ENCODE measurements at regions not wholly inside any gene's neighbourhood (a gene's known extent, or its start where the extent isn't known, plus 50 kb on each side); places are given as distances from the start of the nearest gene placed in this dataset.

GRCh38 chr9:27719711-27720110, 146.4 kb upstream of the C9orf72 start (continued):
- TF ChIP-seq, protein P1, sequence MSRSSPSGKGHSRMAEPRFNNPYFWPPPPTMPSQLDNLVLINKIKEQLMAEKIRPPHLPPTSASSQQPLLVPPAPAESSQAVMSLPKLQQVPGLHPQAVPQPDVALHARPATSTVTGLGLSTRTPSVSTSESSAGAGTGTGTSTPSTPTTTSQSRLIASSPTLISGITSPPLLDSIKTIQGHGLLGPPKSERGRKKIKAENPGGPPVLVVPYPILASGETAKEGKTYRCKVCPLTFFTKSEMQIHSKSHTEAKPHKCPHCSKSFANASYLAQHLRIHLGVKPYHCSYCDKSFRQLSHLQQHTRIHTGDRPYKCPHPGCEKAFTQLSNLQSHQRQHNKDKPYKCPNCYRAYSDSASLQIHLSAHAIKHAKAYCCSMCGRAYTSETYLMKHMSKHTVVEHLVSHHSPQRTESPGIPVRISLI (CRISPR knock-in tag; IDR thresholded peaks at IDR 0.05; ENCODE audit: borderline replicate concordance), result no peak
- TF ChIP-seq ZNF639 (CRISPR knock-in tag; conservative IDR thresholded peaks at IDR 0.05) (no peak), ZBTB33 (CRISPR knock-in tag; IDR thresholded peaks at IDR 0.05) (no peak), ZNF557 (CRISPR knock-in tag; IDR thresholded peaks at IDR 0.05) (no peak), MTF2 (CRISPR knock-in tag; IDR thresholded peaks at IDR 0.05; ENCODE audit: borderline replicate concordance) (no peak), ZNF510 (CRISPR knock-in tag; IDR thresholded peaks at IDR 0.05; ENCODE audit: low read depth) (no peak)

GRCh38 chr9:27722866-27723265, 149.6 kb upstream of the C9orf72 start:
- Histone ChIP-seq H3K27me3 (ENCODE audit: control insufficient read depth in 1 of 2, insufficient read depth in 2 of 2, low read length in 2 of 2) (no peaks in the 10 kb centered on the region), H3K9ac (ENCODE audit: insufficient read depth, low read depth, low read length) (no peak overlapping the region), H3K79me2 (ENCODE audit: insufficient read depth, low read length) (no peaks in the 10 kb centered on the region), H3K4me1 (ENCODE audit: insufficient read depth, low read length) (no peaks in the 10 kb centered on the region), H3K27ac (ENCODE audit: extremely low read length, insufficient read depth, low read length) (no peak overlapping the region), H3K4me3 (replicated peaks in 1 of 3; ENCODE audit: insufficient read depth in 1 of 3, low read depth in 2 of 3, low read length in 3 of 3) (no peak overlapping the region), H3K9me3 (ENCODE audit: low read length) (no peaks in the 10 kb centered on the region), H2AFZ (ENCODE audit: low read length) (no peak overlapping the region), H4K20me1 (ENCODE audit: insufficient read depth, low read length) (no peaks in the 10 kb centered on the region), H3K36me3 (replicated peaks in 1 of 2; ENCODE audit: control insufficient read depth in 1 of 2, insufficient read depth in 2 of 2, low read length in 2 of 2) (no peaks in the 10 kb centered on the region), H3K4me2 (ENCODE audit: low read depth, low read length) (no peak overlapping the region)
- intact Hi-C loops (cut with micrococcal nuclease; ENCODE audit: unreplicated experiment) (no loop called here), in situ Hi-C loops (cut with HindIII; ENCODE audit: extremely low pct_ligation_motif_present, low pct_unique_long_range_greater_than_20kb) (loop anchor here (5.0 kb wide), 1 partner anchor 349 kb away; no protein-coding TSS in a partner anchor)
- no peak for DNase-seq (ENCODE audit: low spot score)
- no peak for ATAC-seq
- no TSS peak for BruUV-seq (replicated peaks)
- POLR2A ChIA-PET, result no interaction called here
- CTCF ChIA-PET (ENCODE audit: low intra/inter-chr PET ratio, low total read pairs), result no interaction called here
- FAIRE-seq, result no peak
- TF ChIP-seq HMGA1 (CRISPR knock-in tag; conservative IDR thresholded peaks at IDR 0.05) (no peak), SMARCE1 (IDR thresholded peaks at IDR 0.05; ENCODE audit: borderline replicate concordance) (no peak), TOE1 (CRISPR knock-in tag; IDR thresholded peaks at IDR 0.05) (no peak), HMGXB4 (CRISPR knock-in tag; IDR thresholded peaks at IDR 0.05; ENCODE audit: borderline replicate concordance in 1 of 2, low read depth in 1 of 2) (no peak), CTCF (CRISPR knock-in tag; IDR thresholded peaks at IDR 0.05) (no peak), ZNF564 (CRISPR knock-in tag; IDR thresholded peaks at IDR 0.05) (no peak), FOXO1 (CRISPR knock-in tag; IDR thresholded peaks at IDR 0.05) (no peak)
- TF ChIP-seq, protein P2, sequence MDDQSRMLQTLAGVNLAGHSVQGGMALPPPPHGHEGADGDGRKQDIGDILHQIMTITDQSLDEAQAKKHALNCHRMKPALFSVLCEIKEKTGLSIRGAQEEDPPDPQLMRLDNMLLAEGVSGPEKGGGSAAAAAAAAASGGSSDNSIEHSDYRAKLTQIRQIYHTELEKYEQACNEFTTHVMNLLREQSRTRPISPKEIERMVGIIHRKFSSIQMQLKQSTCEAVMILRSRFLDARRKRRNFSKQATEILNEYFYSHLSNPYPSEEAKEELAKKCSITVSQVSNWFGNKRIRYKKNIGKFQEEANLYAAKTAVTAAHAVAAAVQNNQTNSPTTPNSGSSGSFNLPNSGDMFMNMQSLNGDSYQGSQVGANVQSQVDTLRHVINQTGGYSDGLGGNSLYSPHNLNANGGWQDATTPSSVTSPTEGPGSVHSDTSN (CRISPR knock-in tag; IDR thresholded peaks at IDR 0.05; ENCODE audit: borderline replicate concordance), result no peak
